Skeletal muscle tissue (tissue), 3 donors: ENCODE measurements at regions not wholly inside any gene's neighbourhood (a gene's known extent, or its start where the extent isn't known, plus 50 kb on each side); places are given as distances from the start of the nearest gene placed in this dataset.

Experiments used
- H3K27ac ChIP-seq: one replicate; pipeline ENCODE4 v1.7.0; 2013; ENCODE audit warnings: mild to moderate bottlenecking, low read depth, low read length, inconsistent platforms
- H3K27me3 ChIP-seq, 3 donors: one replicate each; pipeline ENCODE4 v1.7.0; 2013; ENCODE audit warnings: low read length in 3 of 3; ENCODE audit not compliant: control insufficient read depth in 3 of 3, insufficient read depth in 3 of 3
- H3K36me3 ChIP-seq, 3 donors: one replicate each; pipeline ENCODE4 v1.7.0; 2013; ENCODE audit warnings: low read length in 3 of 3; ENCODE audit not compliant: control insufficient read depth in 3 of 3, insufficient read depth in 3 of 3
- H3K4me1 ChIP-seq, 3 donors: one replicate each; pipeline ENCODE4 v1.7.0; 2013; ENCODE audit warnings: low read length in 3 of 3, mild to moderate bottlenecking in 3 of 3; ENCODE audit not compliant: control insufficient read depth in 3 of 3, insufficient read depth in 3 of 3
- H3K4me3 ChIP-seq, 3 donors: one replicate each; pipeline ENCODE4 v1.7.0; 2013; ENCODE audit warnings: low read length in 3 of 3
- H3K9ac ChIP-seq, 3 donors: one replicate each; pipeline ENCODE4 v1.7.0; 2013; ENCODE audit warnings: low read length in 3 of 3, mild to moderate bottlenecking in 3 of 3, moderate library complexity in 2 of 3, low read depth in 1 of 3
- H3K9me3 ChIP-seq, 3 donors: one replicate each; pipeline ENCODE4 v1.7.0; 2013; ENCODE audit warnings: low read length in 3 of 3; ENCODE audit not compliant: control insufficient read depth in 3 of 3
- donor health status: Osteomylitis.

DNA sequence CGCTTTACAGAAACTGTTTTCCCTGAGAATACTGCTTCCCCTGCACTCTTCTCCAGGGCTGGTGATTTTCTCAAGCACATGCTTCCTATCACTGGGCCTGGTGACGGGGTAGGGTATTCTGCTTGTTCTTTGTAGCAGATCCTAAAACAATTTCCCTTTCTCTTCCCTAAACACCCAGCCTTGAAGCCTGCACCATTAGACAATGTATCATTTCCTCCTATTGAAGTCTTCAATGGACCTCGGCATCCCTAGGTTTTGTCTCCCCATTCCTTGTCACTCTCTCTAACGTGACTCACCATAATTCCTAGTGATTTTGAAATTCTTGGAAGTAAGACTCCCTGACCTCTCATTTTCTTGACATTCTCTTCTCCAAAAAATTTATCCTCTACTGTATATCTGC is 109.5 kb upstream of the GHITM start:
- Histone ChIP-seq H3K36me3 (no peaks in the 10 kb centered on the region), H3K27ac (no peak overlapping the region), H3K4me3 (no peak overlapping the region), H3K27me3 (no peaks in the 10 kb centered on the region), H3K9me3 (peaks cover 0 to 4% (median 0%) of the 10 kb centered on the region in 3 donors), H3K9ac (no peak overlapping the region), H3K4me1 (no peaks in the 10 kb centered on the region)

- no peak overlapping the region for H3K27ac ChIP-seq
- peaks cover 0 to 4% (median 0%) of the 10 kb centered on the region in 3 donors for H3K9me3 ChIP-seq
- no peak overlapping the region for H3K4me3 ChIP-seq
- no peaks in the 10 kb centered on the region for H3K27me3 ChIP-seq
- no peaks in the 10 kb centered on the region for H3K36me3 ChIP-seq
- no peaks in the 10 kb centered on the region for H3K4me1 ChIP-seq
- no peak overlapping the region for H3K9ac ChIP-seq
Measured at GRCh38 chr10:84038035-84038434, 101.3 kb upstream of the GHITM start.

DNA sequence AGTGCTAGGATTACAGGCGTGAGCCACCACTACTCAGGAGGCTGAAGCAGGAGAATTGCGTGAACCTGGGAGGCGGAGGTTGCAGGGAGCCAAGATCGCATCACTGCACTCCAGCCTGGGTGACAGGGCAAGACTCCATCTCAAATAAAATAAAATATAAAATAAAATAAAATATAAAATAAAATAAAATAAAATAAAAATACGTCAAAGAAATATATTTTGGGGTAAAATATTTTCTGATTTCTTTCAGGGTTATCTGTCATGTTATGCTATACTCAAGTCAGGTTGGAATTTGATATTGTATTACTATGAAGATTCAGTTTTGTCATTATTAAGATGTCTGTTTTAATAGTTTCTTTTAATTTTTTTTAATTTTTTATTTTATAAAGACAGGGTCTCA is 99.4 kb upstream of the GHITM start:
- no peaks in the 10 kb centered on the region for H3K36me3 ChIP-seq
- no peaks in the 10 kb centered on the region for H3K9me3 ChIP-seq
- no peaks in the 10 kb centered on the region for H3K27me3 ChIP-seq
- no peak overlapping the region for H3K4me3 ChIP-seq
- H3K27ac ChIP-seq: no peak overlapping the region
- H3K9ac ChIP-seq: no peak overlapping the region
- no peaks in the 10 kb centered on the region for H3K4me1 ChIP-seq

DNA sequence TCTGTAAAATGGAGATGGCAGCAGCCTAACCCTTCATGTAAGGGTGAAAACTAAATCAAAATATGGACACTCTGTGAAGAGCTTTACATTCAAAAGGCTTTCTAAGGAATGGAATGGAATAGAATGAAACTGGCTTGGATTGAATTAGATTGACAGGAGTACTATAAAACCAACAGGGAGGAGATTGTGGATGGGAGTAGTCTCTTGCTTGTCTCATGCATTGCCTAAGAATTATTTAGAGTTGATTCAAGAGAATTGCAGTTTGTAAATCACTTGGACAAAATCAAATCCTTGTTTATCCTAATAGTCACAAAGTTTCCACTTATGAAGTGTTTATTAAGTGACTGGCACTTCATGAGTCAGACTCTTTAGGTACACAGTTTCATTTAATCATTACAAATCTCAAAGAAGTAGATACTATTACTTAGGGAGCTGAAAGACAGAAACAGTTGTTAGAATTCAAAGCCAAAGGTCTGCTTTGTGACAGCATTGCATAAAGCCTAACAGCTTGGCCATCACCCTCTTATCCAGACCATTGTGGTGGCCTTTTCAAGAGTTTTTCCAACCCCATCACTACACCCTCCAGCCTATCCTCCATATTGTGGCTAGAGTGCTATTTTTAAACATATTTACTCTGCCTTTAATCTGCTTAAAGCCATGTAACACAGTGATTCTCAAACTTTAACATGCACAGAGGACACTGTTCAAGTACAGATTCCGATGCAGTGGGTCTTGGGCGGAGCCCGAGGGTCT is 91.9 kb upstream of the GHITM start:
- Histone ChIP-seq H3K4me1 (no peaks in the 10 kb centered on the region), H3K9ac (no peak overlapping the region), H3K9me3 (peaks cover 0 to 5% (median 0%) of the 10 kb centered on the region in 3 donors), H3K27me3 (no peaks in the 10 kb centered on the region), H3K27ac (no peak overlapping the region), H3K36me3 (no peaks in the 10 kb centered on the region), H3K4me3 (no peak overlapping the region)

GRCh38 chr10:84049645-84050011 is 89.7 kb upstream of the GHITM start:
- Histone ChIP-seq H3K9ac (no peak overlapping the region), H3K36me3 (no peaks in the 10 kb centered on the region), H3K9me3 (peaks cover 0 to 5% (median 0%) of the 10 kb centered on the region in 3 donors), H3K4me3 (no peak overlapping the region), H3K27ac (no peak overlapping the region), H3K4me1 (no peaks in the 10 kb centered on the region), H3K27me3 (no peaks in the 10 kb centered on the region)

- H3K9ac ChIP-seq: no peak overlapping the region
- H3K4me1 ChIP-seq: no peaks in the 10 kb centered on the region
- no peak overlapping the region for H3K27ac ChIP-seq
- H3K4me3 ChIP-seq: no peak overlapping the region
- H3K36me3 ChIP-seq: no peaks in the 10 kb centered on the region
- no peaks in the 10 kb centered on the region for H3K27me3 ChIP-seq
- H3K9me3 ChIP-seq: peaks cover 0 to 5% (median 0%) of the 10 kb centered on the region in 3 donors
Measured at GRCh38 chr10:84053626-84054025, 85.7 kb upstream of the GHITM start.

DNA sequence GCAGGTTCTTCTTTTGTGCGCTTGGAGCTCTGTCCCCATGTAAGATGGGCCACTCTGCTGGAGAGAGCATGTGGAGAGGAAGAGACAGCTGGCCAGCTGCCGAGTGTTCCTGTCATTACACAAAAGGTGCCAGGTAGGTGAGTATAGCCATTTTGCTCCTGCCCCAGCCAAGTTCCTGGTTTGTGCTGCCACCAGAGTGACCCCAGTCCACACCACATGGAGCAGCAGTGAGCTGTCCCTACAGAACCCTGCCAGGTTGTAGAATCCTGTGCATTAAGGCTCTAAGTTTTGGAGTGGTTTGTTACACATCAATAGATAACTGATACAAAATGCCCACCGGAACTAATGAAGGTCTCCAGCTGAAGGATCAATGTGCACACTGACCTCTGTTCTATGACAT is 84.6 kb upstream of the GHITM start:
- Histone ChIP-seq H3K36me3 (no peaks in the 10 kb centered on the region), H3K4me3 (no peak overlapping the region), H3K9ac (no peak overlapping the region), H3K4me1 (no peaks in the 10 kb centered on the region), H3K27ac (no peak overlapping the region), H3K9me3 (peaks cover 0 to 2% (median 0%) of the 10 kb centered on the region in 3 donors), H3K27me3 (no peaks in the 10 kb centered on the region)

DNA sequence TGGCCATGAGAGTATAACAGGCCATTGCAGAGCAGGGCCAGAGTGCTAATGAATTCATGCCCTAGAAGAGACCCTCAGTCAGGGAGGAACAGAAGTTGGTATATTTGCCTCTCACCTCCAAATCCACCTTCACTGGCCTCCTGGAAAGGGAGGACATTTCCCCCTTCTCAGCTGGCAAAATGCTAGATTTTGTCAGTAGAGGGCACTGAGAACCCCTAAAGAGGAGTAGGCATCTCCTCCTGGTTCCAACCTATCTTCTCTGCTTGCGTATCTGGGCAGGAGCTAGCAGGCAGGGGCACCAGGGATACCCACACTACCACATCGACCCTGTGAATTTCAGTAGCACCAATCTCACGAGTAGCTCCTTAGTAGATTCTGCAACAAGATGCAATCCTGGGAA is 79.8 kb upstream of the GHITM start:
- Histone ChIP-seq H3K4me3 (no peak overlapping the region), H3K9ac (no peak overlapping the region), H3K36me3 (no peaks in the 10 kb centered on the region), H3K27me3 (no peaks in the 10 kb centered on the region), H3K4me1 (no peaks in the 10 kb centered on the region), H3K9me3 (no peaks in the 10 kb centered on the region), H3K27ac (no peak overlapping the region)

GRCh38 chr10:84063440-84063839 is 75.9 kb upstream of the GHITM start:
- no peaks in the 10 kb centered on the region for H3K4me1 ChIP-seq
- no peaks in the 10 kb centered on the region for H3K9me3 ChIP-seq
- no peaks in the 10 kb centered on the region for H3K27me3 ChIP-seq
- no peak overlapping the region for H3K9ac ChIP-seq
- no peak overlapping the region for H3K27ac ChIP-seq
- no peaks in the 10 kb centered on the region for H3K36me3 ChIP-seq
- H3K4me3 ChIP-seq: no peak overlapping the region

DNA sequence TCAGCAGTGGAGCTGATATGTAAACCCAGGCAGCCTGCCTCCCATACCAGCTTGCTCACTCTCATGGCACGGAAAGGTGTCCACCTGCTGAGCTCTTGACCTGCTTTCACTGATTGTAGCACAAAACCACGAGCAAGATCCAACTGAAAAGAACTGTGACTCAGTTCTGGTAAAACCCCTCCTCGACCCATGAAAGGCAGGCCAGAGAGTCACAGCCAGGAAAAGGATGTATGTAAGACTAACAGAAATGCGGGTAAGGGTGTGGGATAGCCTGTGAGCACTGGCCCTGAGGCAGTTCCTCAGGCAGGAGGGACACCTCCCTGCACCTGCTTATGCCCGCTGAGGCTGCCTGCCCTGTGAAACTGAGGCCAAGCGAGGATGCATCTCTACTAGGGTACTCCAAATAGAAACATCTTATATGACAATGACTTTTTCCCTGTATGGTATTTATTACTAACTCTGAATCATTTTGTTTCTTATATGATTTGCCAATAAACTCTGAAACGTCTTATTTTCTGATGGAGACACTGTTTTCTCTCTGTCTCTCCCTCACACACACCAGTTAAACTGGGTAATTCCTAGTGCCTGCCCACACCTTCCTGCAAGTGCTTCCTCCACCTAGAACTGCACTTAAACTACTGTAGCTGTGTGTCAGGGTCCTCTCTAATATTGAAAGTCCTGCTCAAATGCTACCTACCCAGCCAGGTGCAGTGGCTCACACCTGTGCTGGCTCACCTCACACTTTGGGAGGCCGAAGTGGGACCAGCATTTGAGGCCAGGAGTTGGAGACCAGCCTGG is 73.3 kb upstream of the GHITM start:
- Histone ChIP-seq H3K4me3 (no peak overlapping the region), H3K4me1 (no peaks in the 10 kb centered on the region), H3K36me3 (no peaks in the 10 kb centered on the region), H3K27me3 (no peaks in the 10 kb centered on the region), H3K27ac (no peak overlapping the region), H3K9me3 (no peaks in the 10 kb centered on the region), H3K9ac (no peak overlapping the region)
